ENCODE measurements at regions not wholly inside any gene's neighbourhood (a gene's known extent, or its start where the extent isn't known, plus 50 kb on each side); places are given as distances from the start of the nearest gene placed in this dataset.
"Not testable (repeated sequence)": the region's sequence is repeated elsewhere in the genome, so short reads cannot be mapped to it uniquely, and the experiment has no call there.

DNA sequence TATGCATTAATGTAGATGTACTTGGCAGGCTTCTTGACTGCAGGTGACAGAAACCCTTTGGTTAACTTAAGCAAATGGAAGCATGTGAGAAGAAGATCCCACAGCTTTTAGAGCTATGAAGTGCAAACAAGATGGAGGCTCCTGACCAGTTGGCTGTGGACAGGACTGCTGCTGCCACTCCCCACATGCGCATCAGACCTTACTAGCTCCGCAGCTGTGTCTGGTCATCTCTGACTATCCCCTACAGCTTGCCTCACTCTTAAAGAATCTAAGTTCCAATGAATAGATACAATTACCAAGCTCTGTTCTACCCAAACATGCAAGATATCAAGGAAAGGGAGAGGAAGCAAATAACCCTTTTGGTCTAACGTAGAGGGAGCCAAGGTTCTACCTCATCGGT is 587.6 kb downstream of the DSC3 start:
- DNase-seq (ENCODE audit: low read depth, low spot score), result no peak

GRCh38 chr18:30451981-30452380 is 590.6 kb downstream of the DSC3 start:
- no peak for DNase-seq (ENCODE audit: low read depth, low spot score)

- no peak for DNase-seq (ENCODE audit: low read depth, low spot score)
Observed at GRCh38 chr18:30450927-30451326, 591.6 kb downstream of the DSC3 start.

GRCh38 chr18:30446605-30447004 is 595.9 kb downstream of the DSC3 start:
- DNase-seq (ENCODE audit: low read depth, low spot score), result no peak

DNA sequence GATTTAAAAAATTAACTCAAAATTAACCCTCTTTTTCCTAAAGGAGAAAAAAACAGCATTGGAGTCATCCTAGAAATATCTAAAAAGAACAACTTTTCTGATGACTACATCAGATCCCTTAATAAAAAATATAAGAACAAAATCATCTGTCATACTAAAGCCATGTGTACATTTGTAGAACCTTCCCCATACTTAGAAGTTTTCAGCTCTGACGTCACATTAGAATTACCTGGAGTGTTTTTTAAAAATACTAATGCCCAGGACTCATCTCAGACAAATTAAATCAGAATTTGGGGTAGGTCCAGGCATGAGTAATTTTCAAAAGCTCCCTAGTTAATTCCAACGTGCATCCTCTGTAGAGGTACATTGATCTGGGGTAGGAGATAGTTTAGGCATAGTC is 598.0 kb downstream of the DSC3 start:
- no peak for DNase-seq (ENCODE audit: low read depth, low spot score)

GRCh38 chr18:30440351-30440750 is 602.2 kb downstream of the DSC3 start:
- no peak for DNase-seq (ENCODE audit: low read depth, low spot score)

DNA sequence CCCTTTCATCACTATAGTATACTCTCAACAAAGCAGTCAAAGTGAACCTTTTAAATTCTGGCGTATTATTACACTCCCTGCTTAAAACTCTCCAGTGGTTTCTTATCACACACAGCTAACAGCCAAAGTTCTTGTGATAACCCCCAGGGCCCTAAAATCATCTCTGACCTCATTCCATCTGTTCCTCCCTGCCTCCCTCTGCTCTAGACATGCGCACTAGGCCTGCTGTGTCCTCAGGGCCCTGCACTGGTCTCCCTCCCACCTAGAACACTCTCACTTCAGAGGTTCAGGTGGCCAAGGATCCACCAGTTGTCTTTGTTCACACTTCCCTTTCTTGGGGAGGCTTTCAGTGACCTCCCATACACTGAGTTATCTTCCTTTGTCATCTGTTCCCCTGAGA is 603.4 kb downstream of the DSC3 start:
- DNase-seq (ENCODE audit: low read depth, low spot score), result no peak

DNA sequence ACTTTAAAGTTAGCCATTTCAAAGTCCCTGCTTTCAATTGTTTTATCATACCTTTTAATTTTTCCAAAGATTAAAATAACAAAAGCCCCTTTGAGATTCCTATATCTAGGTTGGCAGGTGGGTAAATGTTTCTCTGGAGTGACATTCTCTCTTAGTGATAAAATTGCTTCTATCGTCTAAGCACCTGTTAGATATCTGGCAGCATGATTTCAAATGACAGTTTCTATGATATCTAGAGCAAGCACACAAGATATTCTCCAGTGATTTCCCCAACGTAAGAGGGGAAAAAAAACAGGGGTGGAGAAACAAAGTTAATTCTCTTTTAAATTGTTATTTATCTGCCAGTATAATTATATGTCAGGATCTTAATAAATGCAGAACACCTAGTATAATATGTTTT is 610.2 kb downstream of the DSC3 start:
- no peak for DNase-seq (ENCODE audit: low read depth, low spot score)

DNA sequence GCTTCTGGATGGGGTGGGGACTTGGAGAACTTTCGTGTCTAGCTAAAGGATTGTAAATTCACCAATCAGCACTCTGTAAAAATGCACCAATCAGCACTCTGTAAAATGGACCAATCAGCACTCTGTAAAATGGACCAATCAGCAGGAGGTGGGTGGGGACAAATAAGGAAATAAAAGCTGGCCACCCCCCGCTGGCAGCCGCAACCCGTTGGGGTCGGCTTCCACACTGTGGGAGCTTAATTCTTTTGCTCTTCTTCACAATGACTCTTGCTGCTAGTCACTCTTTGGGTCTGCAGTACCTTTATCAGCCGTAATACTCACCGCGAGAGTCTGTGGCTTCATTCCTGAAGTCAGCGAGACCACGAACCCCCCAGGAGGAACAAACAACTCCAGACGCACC is 623.1 kb downstream of the DSC3 start:
- DNase-seq (ENCODE audit: low read depth, low spot score), result not testable (repeated sequence)

- no peak for DNase-seq (ENCODE audit: low read depth, low spot score)
Observed at GRCh38 chr18:30415903-30416302, 626.6 kb downstream of the DSC3 start.

GRCh38 chr18:30409120-30409519 is 633.4 kb downstream of the DSC3 start:
- no peak for DNase-seq (ENCODE audit: low read depth, low spot score)

GRCh38 chr18:30406728-30407127 is 635.8 kb downstream of the DSC3 start:
- no peak for DNase-seq (ENCODE audit: low read depth, low spot score)

- no peak for DNase-seq (ENCODE audit: low read depth, low spot score)
Observed at GRCh38 chr18:30405038-30405437, 637.5 kb downstream of the DSC3 start.

DNA sequence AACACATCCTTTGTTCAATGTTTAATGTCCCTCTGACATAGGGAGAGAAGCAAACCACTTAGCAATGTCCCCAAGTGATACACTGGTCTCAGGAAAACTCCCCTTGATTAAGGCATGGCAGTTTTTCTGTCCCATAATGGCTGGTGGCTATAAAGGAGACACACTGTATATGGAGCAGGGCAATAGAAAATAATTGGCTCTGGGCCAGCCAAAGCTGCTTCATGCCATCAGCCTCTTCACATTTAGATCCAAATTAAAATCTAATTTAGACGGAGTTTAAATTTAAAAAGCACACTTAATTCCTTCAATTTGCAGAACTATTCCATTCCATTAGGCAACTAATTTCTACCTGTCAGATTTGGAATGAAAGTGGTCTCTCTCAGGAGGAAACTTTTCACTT is 638.1 kb downstream of the DSC3 start:
- DNase-seq (ENCODE audit: low read depth, low spot score), result no peak

- no peak for DNase-seq (ENCODE audit: low read depth, low spot score)
Observed at GRCh38 chr18:30403278-30403677, 639.3 kb downstream of the DSC3 start.

GRCh38 chr18:30387401-30387800 is 655.1 kb downstream of the DSC3 start:
- peak; percentile 9 for DNase-seq (ENCODE audit: low read depth, low spot score)

GRCh38 chr18:30386624-30387023 is 655.9 kb downstream of the DSC3 start:
- DNase-seq (ENCODE audit: low read depth, low spot score), result no peak

GRCh38 chr18:30385684-30386083 is 656.9 kb downstream of the DSC3 start:
- DNase-seq (ENCODE audit: low read depth, low spot score), result no peak

DNA sequence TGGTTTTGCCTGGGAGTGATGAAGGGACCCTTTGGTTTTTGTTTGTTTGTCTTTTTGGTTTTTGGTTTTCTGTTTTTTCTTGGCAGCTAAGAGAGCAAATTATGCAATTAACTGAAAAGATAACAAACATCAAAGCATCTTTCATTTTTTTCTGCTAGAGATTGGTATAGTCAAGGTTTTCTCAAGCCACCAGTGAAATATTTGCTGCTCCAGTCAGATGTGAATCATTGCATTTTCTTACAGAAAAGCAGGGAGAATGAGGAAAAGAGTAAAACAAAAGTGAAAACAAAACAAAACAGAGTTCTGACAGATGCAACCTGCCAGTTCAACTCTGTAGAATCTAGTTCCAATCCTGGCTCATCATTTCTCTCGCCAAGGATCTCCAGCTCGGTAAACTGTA is 660.7 kb downstream of the DSC3 start:
- no peak for DNase-seq (ENCODE audit: low read depth, low spot score)

- no peak for DNase-seq (ENCODE audit: low read depth, low spot score)
Observed at GRCh38 chr18:30378097-30378496, 664.4 kb downstream of the DSC3 start.

DNA sequence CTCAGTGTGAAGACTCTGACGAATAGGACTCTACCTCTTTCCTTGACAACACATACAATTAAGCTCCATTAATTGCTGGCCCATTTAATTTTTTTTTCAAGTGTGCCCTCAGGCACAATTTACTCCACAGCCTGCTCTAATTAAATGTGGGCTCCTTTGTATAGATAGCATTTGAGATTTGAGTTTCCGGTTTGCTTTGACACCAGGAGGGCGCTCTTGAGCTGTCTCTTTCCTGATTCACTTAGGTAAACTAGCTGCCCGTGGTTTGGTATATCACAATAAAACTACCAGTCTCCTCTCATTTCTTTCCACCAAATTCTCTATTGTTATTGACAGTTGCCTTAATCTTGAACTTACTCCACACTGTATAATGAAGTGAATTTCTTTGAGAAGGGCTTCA is 666.0 kb downstream of the DSC3 start:
- peak; percentile 42 for DNase-seq (ENCODE audit: low read depth, low spot score)

DNA sequence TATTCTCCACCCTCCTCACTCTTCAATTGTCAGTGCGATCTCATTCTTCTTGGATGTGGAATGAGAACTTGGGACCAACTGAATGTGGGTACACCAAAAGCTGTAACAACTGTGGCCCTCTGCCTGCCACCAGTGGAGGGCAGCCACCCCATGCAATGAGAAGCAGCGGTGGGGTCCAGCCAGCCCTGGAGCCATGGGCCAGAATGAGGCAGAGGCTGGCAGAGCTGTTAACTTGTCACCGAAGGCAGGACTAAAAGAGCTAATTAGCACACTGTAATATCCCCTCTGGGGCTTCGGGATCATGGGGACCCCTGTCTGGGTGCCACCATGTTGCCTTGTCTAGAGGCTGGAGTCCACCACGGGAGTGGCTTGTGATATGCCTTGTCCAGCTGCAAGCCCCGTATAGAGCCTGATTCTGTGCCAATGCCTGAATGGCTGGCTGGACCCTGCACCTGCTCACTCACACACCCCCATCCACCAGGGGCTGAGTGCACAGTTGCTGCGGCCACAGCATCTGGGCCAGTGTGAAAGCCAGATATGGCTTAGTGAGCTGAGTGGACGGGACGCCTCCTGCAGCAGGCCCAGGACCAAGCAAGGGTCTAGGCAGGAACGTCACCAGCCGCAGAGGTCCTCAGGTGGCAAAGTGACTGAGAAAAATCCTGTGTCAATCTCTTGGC is 680.5 kb downstream of the DSC3 start:
- DNase-seq (ENCODE audit: low read depth, low spot score), result no peak

DNA sequence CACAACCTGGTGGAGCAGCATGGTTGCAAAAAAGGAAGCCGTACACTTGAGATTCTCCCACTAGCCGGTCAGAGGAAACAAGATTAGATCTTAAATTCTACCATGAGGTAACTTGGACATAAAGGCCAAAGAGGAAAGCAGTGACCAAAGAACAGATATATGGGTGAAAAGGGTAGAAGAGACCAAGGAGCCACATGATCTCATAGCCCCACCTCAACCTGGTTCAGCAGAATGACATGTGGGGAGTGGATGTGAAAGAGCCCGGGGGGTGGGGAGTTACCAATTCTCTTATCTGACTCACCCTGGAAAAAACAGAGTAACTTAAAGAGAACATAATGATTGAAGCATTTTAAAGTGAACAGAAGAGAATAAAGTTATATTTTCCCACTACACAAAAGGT is 683.0 kb downstream of the DSC3 start:
- no peak for DNase-seq (ENCODE audit: low read depth, low spot score)

GRCh38 chr18:30358555-30358954 is 684.0 kb downstream of the DSC3 start:
- no peak for DNase-seq (ENCODE audit: low read depth, low spot score)
